Glutamatergic neuron (in vitro differentiated cells): ENCODE measurements at regions not wholly inside any gene's neighbourhood (a gene's known extent, or its start where the extent isn't known, plus 50 kb on each side); places are given as distances from the start of the nearest gene placed in this dataset.
"Not testable (repeated sequence)": the region's sequence is repeated elsewhere in the genome, so short reads cannot be mapped to it uniquely, and the experiment has no call there.

Experiments used
- DNase-seq: peaks from one replicate; pipeline ENCODE4 v3.0.0; 2022
- H3K27ac Mint-ChIP-seq: one replicate; pipeline ENCODE4 v1.8.0; 2020; ENCODE audit warnings: mild to moderate bottlenecking, mixed read lengths, inconsistent platforms; ENCODE audit not compliant: unreplicated experiment
- H3K27me3 Mint-ChIP-seq: one replicate; pipeline ENCODE4 v1.8.0; 2020; ENCODE audit warnings: mild to moderate bottlenecking, moderate library complexity, mixed read lengths, inconsistent platforms; ENCODE audit not compliant: unreplicated experiment
- H3K36me3 Mint-ChIP-seq: one replicate; pipeline ENCODE4 v1.8.0; 2020; ENCODE audit warnings: mild to moderate bottlenecking, mixed read lengths, inconsistent platforms; ENCODE audit not compliant: unreplicated experiment
- H3K4me1 Mint-ChIP-seq: one replicate; pipeline ENCODE4 v1.8.0; 2020; ENCODE audit warnings: mild to moderate bottlenecking, low read depth, mixed read lengths, inconsistent platforms; ENCODE audit not compliant: unreplicated experiment
- H3K4me3 Mint-ChIP-seq: one replicate; pipeline ENCODE4 v1.8.0; 2020; ENCODE audit warnings: mild to moderate bottlenecking, mixed read lengths, inconsistent platforms; ENCODE audit not compliant: unreplicated experiment
- H3K9me3 Mint-ChIP-seq: one replicate; pipeline ENCODE4 v1.8.0; 2020; ENCODE audit warnings: mild to moderate bottlenecking, moderate library complexity, mixed read lengths, inconsistent platforms; ENCODE audit not compliant: unreplicated experiment
- CTCF ChIP-seq: fragments of 200-600 bp; sonication (generic); IDR thresholded peaks from one replicate; pipeline ENCODE4 v1.5.0; 2021; ENCODE audit not compliant: partially characterized antibody, unreplicated experiment

- H3K27me3 Mint-ChIP-seq, result peaks cover 3% of the 10 kb centered on the region
- peaks cover 4% of the 10 kb centered on the region for H3K9me3 Mint-ChIP-seq
- no peak for DNase-seq
- no peak overlapping the region for H3K4me3 Mint-ChIP-seq
- H3K4me1 Mint-ChIP-seq, result no peaks in the 10 kb centered on the region
- TF ChIP-seq CTCF, result no peak
- H3K27ac Mint-ChIP-seq, result no peak overlapping the region
- H3K36me3 Mint-ChIP-seq, result peaks cover 7% of the 10 kb centered on the region
These were observed 80.6 kb upstream of the NAMPT start for GRCh38 chr7:106365252-106366005.

- DNase-seq, H3K4me1 Mint-ChIP-seq, H3K4me3 Mint-ChIP-seq, H3K27me3 Mint-ChIP-seq, H3K27ac Mint-ChIP-seq, H3K9me3 Mint-ChIP-seq: not testable (repeated sequence)
- H3K36me3 Mint-ChIP-seq, result peaks cover 16% of the 10 kb centered on the region
These were observed 77.7 kb upstream of the NAMPT start for GRCh38 chr7:106362507-106362906.

DNA sequence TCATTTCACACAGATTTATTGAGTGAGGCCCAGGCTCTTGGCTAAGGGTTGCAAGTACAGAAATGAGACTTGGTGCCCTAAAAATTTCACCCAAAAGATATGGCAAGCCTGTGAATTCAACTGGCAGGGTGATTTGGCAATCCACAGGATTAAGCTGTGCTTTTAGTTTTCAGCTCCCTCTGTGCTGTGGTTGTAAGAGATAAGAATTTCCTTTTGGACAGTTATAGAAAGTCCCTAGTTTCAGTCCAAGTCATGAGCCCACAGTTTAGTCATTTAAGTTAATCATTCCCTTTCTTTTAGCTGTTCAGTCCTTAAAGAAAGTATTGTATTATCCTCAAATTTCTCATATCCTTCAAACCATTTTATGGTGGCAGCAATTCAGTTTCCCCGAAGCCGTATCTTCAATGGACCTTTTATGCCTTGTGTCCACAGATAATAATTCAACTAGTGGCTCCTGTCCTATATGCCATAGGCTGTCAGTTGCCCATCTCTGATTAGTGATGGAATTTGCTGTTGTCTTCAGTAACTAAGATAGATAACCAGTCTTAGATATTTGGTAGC lies 73.4 kb upstream of the NAMPT start:
- Mint-ChIP-seq H3K9me3 (peaks cover 5% of the 10 kb centered on the region), H3K27me3 (peaks cover 3% of the 10 kb centered on the region)
- DNase-seq, result no peak

DNA sequence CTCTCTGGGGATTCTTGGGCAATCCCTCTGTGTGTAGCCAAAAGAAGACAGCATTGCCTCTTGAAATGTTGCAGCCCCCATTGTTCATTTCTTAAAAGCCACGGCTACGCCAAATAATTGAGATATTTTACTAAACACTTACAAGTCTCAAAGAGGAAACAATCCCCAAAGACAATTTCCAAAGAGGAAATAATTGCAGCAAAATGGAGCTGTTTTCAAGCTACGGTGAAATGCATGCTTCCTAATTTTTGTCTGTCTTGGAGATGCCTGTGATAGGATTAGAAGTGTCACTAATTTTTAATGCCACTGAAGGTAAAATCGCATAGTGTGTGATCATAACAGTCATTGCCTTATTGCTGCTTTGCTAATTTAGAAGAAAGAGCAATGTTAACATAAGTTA lies 72.9 kb upstream of the NAMPT start:
- Mint-ChIP-seq H3K4me1 (no peaks in the 10 kb centered on the region), H3K27ac (no peak overlapping the region), H3K9me3 (peaks cover 5% of the 10 kb centered on the region), H3K27me3 (peaks cover 3% of the 10 kb centered on the region), H3K36me3 (peaks cover 16% of the 10 kb centered on the region), H3K4me3 (no peak overlapping the region)
- DNase-seq, result no peak
- TF ChIP-seq CTCF, result no peak

More for the DNA sequence above, 73.4 kb upstream of the NAMPT start:
- peaks cover 16% of the 10 kb centered on the region for H3K36me3 Mint-ChIP-seq
- H3K4me3 Mint-ChIP-seq, result no peak overlapping the region
- TF ChIP-seq CTCF, result no peak
- H3K4me1 Mint-ChIP-seq, result no peaks in the 10 kb centered on the region
- no peak overlapping the region for H3K27ac Mint-ChIP-seq

GRCh38 chr7:106354822-106355221 lies 70.0 kb upstream of the NAMPT start:
- H3K4me1 Mint-ChIP-seq, result no peaks in the 10 kb centered on the region
- no peak for TF ChIP-seq CTCF
- no peak overlapping the region for H3K27ac Mint-ChIP-seq
- H3K27me3 Mint-ChIP-seq, result no peaks in the 10 kb centered on the region
- no peak overlapping the region for H3K4me3 Mint-ChIP-seq
- H3K36me3 Mint-ChIP-seq, result peaks cover 5% of the 10 kb centered on the region
- peaks cover 3% of the 10 kb centered on the region for H3K9me3 Mint-ChIP-seq
- no peak for DNase-seq
